Erythroblast (primary cell): ENCODE measurements at regions not wholly inside any gene's neighbourhood (a gene's known extent, or its start where the extent isn't known, plus 50 kb on each side); places are given as distances from the start of the nearest gene placed in this dataset.

ENCODE experiments used
- GATA1 ChIP-seq: IDR thresholded peaks from 2 replicates; pipeline ENCODE4 v1.6.1; 2011; ENCODE audit warnings: low read depth, mild to moderate bottlenecking, control low read depth, low read length, moderate library complexity
- POLR2A ChIP-seq: IDR thresholded peaks from 2 replicates; pipeline ENCODE4 v1.6.1; 2011; ENCODE audit warnings: mild to moderate bottlenecking, low read length

DNA sequence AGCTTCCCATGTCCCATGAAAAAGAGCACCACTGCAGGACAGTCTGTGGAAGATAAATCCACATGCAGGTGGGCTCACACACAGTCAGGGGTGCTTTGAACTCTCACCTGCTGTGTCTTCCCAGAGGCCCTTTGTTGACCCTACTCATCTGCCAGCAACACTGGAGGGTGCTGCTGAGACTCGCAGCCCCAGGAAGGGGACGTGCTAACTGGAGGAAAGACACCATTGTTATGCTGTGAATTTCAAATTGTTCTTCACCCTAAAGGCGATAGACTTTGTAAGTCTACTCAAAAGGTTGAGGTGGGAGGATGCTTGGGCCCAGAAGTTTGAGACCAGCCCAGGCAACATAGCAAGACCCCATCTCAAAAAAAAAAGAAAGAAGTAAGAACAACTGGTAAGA is 107.3 kb upstream of the SERP2 start:
- TF ChIP-seq POLR2A (no peak), GATA1 (no peak)
